HG03175 (cell line): ENCODE measurements at regions not wholly inside any gene's neighbourhood (a gene's known extent, or its start where the extent isn't known, plus 50 kb on each side); places are given as distances from the start of the nearest gene placed in this dataset.

Source experiments
- ATAC-seq: cut with Tn5 transposase; IDR thresholded peaks from one replicate; pipeline ENCODE4 v1.9.1; 2021; ENCODE audit warnings: mild to moderate bottlenecking, moderate library complexity; ENCODE audit not compliant: unreplicated experiment

GRCh38 chr1:38128511-38128910 lies 81.9 kb upstream of the POU3F1 start:
- no peak for ATAC-seq

GRCh38 chr1:38127428-38127827 lies 80.8 kb upstream of the POU3F1 start:
- ATAC-seq: no peak

- ATAC-seq: no peak
Measured at GRCh38 chr1:38126970-38127369, 80.4 kb upstream of the POU3F1 start.

GRCh38 chr1:38125837-38126520 lies 79.4 kb upstream of the POU3F1 start:
- no peak for ATAC-seq

- no peak for ATAC-seq
Measured at GRCh38 chr1:38125016-38125415, 78.4 kb upstream of the POU3F1 start.

GRCh38 chr1:38123356-38124135 lies 77.0 kb upstream of the POU3F1 start:
- no peak for ATAC-seq

GRCh38 chr1:38121231-38121680 lies 74.7 kb upstream of the POU3F1 start:
- ATAC-seq: no peak

- no peak for ATAC-seq
Measured at GRCh38 chr1:38120552-38121230, 74.1 kb upstream of the POU3F1 start.

DNA sequence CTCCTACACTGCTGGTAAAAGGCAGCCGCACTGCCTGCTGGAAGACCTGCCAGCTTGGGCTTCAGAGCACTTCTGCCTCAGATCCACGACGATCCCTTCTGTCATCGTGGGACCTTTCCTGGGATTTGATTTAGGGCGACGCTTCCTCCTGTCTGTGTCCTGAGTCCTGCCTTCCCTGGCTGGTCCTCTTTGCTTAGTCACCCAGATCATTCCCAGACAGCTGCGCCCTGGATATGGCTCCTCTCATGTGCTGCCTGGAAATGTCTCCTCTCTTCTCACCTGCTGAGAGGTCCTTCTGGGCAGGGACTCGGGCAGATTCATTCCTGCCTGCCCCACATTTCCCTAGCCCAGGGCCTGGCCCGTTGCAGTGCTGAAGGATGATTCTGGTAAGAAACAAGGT lies 72.4 kb upstream of the POU3F1 start:
- ATAC-seq: no peak

DNA sequence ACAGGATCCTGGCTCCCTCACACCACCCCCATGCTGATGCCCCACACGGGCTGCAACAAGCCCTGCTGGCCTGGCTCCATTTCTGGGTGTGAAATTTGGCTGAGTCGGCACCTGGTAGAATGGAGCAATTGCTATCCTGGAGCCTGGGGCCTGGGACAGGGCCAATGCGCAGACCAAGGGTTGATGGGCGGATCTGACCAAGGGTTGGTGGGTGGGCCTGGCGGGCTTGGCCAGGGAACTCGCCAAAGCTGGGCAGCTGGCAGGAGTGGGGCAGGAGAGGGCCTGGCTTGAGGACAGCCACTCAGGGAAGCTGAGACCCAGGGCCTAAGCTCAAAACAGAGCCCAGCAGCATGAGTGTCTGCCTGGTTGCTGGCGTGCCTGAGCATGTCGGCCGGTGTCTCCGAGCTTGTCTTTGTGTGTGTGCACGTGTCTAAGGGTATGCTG lies 70.9 kb upstream of the POU3F1 start:
- ATAC-seq: no peak

- ATAC-seq: no peak
Measured at GRCh38 chr1:38115682-38116202, 69.1 kb upstream of the POU3F1 start.

GRCh38 chr1:38115226-38115625 lies 68.6 kb upstream of the POU3F1 start:
- no peak for ATAC-seq

- no peak for ATAC-seq
Measured at GRCh38 chr1:38114241-38115026, 67.8 kb upstream of the POU3F1 start.

- no peak for ATAC-seq
Measured at GRCh38 chr1:38113159-38113666, 66.6 kb upstream of the POU3F1 start.

DNA sequence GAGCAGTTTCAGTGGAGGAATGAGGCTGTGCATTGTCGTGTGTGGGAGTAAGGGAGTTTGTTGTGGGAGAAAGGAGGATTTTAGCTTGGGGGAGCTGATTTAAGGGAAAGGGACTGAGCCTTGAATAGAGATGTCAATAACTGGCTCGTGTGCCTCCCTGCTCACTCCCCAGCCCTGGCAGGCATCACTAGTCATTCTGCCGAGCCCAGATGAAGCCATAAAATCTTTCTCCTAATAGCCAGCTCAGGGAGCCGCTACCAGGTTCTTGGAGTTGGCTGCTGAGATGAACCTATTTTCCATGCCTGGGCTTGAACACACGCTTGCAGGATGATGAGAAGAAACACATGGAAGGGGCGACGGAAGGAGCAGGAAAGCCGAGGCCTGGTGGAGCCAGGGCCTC lies 65.0 kb upstream of the POU3F1 start:
- ATAC-seq: no peak

DNA sequence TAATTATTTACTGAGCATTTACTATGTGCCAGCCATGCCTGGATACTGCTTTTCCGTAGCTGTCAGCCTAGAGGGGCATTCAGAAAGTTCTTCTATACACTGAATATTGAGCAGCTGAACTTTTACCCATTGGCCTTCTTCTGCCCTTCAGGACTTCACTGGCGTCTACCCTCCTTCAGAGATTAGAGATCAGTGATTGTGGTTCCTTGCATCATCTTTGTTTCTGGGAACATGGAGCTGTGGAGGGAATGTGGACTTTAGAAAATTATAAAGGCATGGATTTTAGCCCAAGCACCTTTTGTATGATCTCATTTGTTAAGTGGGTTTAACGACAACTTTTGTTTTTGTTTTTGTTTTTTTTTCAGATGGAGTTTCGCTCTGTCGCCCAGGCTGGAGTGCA lies 58.7 kb upstream of the POU3F1 start:
- ATAC-seq: no peak

GRCh38 chr1:38102636-38103035 lies 56.0 kb upstream of the POU3F1 start:
- ATAC-seq: no peak

- no peak for ATAC-seq
Measured at GRCh38 chr1:38101037-38101785, 54.6 kb upstream of the POU3F1 start.

- ATAC-seq: no peak
Measured at GRCh38 chr1:38098101-38098847, 51.7 kb upstream of the POU3F1 start.
